Neural cell (in vitro differentiated cells): ENCODE measurements at regions not wholly inside any gene's neighbourhood (a gene's known extent, or its start where the extent isn't known, plus 50 kb on each side); places are given as distances from the start of the nearest gene placed in this dataset.

Experiments used
- H2AFZ ChIP-seq: fragments of 200-600, 300-800 bp; sonication (generic), shearing (Covaris generic); 2 replicates; pipeline ENCODE4 v1.6.0; 2014; ENCODE audit warnings: low read depth, mild to moderate bottlenecking, antibody characterized with exemption, low read length, moderate library complexity
- H3F3A ChIP-seq: fragments of 200-600 bp; shearing (Covaris generic); 2 replicates; pipeline ENCODE4 v1.6.1; 2016; ENCODE audit warnings: mild to moderate bottlenecking, moderate library complexity, mixed read lengths, antibody characterized with exemption, low read length; ENCODE audit not compliant: insufficient read depth, poor library complexity, severe bottlenecking
- H3K27ac ChIP-seq: fragments of 200-600, 300-800 bp; sonication (generic), shearing (Covaris generic); 2 replicates; pipeline ENCODE4 v1.5.1; 2014; ENCODE audit warnings: mild to moderate bottlenecking, low read length, moderate library complexity
- H3K27me3 ChIP-seq: fragments of 300-800, 200-600 bp; sonication (generic), shearing (Covaris generic); 2 replicates; pipeline ENCODE4 v1.6.0; 2014; ENCODE audit warnings: mild to moderate bottlenecking, low read depth, low read length, moderate library complexity; ENCODE audit not compliant: insufficient read depth
- H3K36me3 ChIP-seq: fragments of 300-800, 200-600 bp; sonication (generic), shearing (Covaris generic); 2 replicates; pipeline ENCODE4 v1.5.1; 2014; ENCODE audit warnings: mild to moderate bottlenecking, antibody characterized with exemption, low read length, moderate library complexity; ENCODE audit not compliant: insufficient read depth
- H3K4me2 ChIP-seq: fragments of 300-800, 200-600 bp; sonication (generic), shearing (Covaris generic); 2 replicates; pipeline ENCODE4 v1.6.0; 2014; ENCODE audit warnings: mild to moderate bottlenecking, low read length
- H3K4me3 ChIP-seq: fragments of 300-800, 200-600 bp; sonication (generic), shearing (Covaris generic); 2 replicates; pipeline ENCODE4 v1.5.1; 2014; ENCODE audit warnings: mild to moderate bottlenecking, low read length, moderate library complexity
- H3K79me2 ChIP-seq: fragments of 200-600 bp; shearing (Covaris generic); replicated peaks from 2 replicates; pipeline ENCODE4 v1.6.0; 2014; ENCODE audit warnings: mild to moderate bottlenecking, low read length, moderate library complexity; ENCODE audit not compliant: insufficient read depth
- H3K9ac ChIP-seq: fragments of 300-800, 200-600 bp; sonication (generic), shearing (Covaris generic); 2 replicates; pipeline ENCODE4 v1.6.1; 2016; ENCODE audit warnings: mild to moderate bottlenecking, low read length, mixed read lengths
- H3K9me2 ChIP-seq: fragments of 200-600 bp; shearing (Covaris generic); 2 replicates; pipeline ENCODE4 v1.6.1; 2016; ENCODE audit warnings: mild to moderate bottlenecking, low read length, mixed read lengths; ENCODE audit not compliant: insufficient read depth
- H3K9me3 ChIP-seq: fragments of 200-600, 300-800 bp; sonication (generic), shearing (Covaris generic); 2 replicates; pipeline ENCODE4 v1.6.1; 2016; ENCODE audit warnings: mild to moderate bottlenecking, mixed run types, low read length, moderate library complexity, mixed read lengths
- H4K20me1 ChIP-seq: fragments of 200-600 bp; shearing (Covaris generic); 2 replicates; pipeline ENCODE4 v1.6.1; 2016; ENCODE audit warnings: mild to moderate bottlenecking, mixed run types; ENCODE audit not compliant: insufficient read depth
- EP300 ChIP-seq: fragments of 450-650 bp; conservative IDR thresholded peaks from 2 replicates; pipeline ENCODE4 v1.6.1; 2014; ENCODE audit warnings: antibody characterized with exemption, mild to moderate bottlenecking, moderate library complexity; ENCODE audit not compliant: poor library complexity, severe bottlenecking
- EZH2 ChIP-seq: fragments of 200-600, 300-800 bp; shearing (Covaris generic), sonication (generic); IDR thresholded peaks from 2 replicates; pipeline ENCODE4 v1.6.1; 2014; ENCODE audit warnings: antibody characterized with exemption, low read length, borderline replicate concordance, mild to moderate bottlenecking; ENCODE audit not compliant: insufficient read depth, poor library complexity, severe bottlenecking
- MXI1 ChIP-seq: fragments of 450-650 bp; conservative IDR thresholded peaks from 2 replicates; pipeline ENCODE4 v1.6.1; 2014; ENCODE audit warnings: antibody characterized with exemption, mild to moderate bottlenecking; ENCODE audit not compliant: poor library complexity, severe bottlenecking
- POLR2AphosphoS5 ChIP-seq: IDR thresholded peaks from 2 replicates; pipeline ENCODE4 v1.6.1; 2012
- RAD21 ChIP-seq: fragments of 450-650 bp; conservative IDR thresholded peaks from 2 replicates; pipeline ENCODE4 v1.6.1; 2014; ENCODE audit warnings: antibody characterized with exemption, mild to moderate bottlenecking, moderate library complexity
- REST ChIP-seq: IDR thresholded peaks from 2 replicates; pipeline ENCODE4 v1.6.1; 2012; ENCODE audit warnings: borderline replicate concordance
- SMC3 ChIP-seq: fragments of 450-650 bp; conservative IDR thresholded peaks from 2 replicates; pipeline ENCODE4 v1.6.1; 2014; ENCODE audit warnings: antibody characterized with exemption, mild to moderate bottlenecking, moderate library complexity; ENCODE audit not compliant: poor library complexity
- TAF1 ChIP-seq: IDR thresholded peaks from 2 replicates; pipeline ENCODE4 v1.6.1; 2012; ENCODE audit warnings: low read depth
- TF ChIP-seq, protein P1 (sequence below): fragments of 450-650 bp; IDR thresholded peaks from 2 replicates; pipeline ENCODE4 v1.5.1; 2014; ENCODE audit warnings: antibody characterized with exemption, mild to moderate bottlenecking, moderate library complexity; ENCODE audit not compliant: poor library complexity, severe bottlenecking

GRCh38 chr2:103232865-103233264 is 471.0 kb downstream of the TMEM182 start:
- TF ChIP-seq SMC3, result no peak
- no peak for TF ChIP-seq MXI1
- no peak for TF ChIP-seq RAD21
- no peak for TF ChIP-seq EP300
- no peak for TF ChIP-seq EZH2
- no peak for TF ChIP-seq POLR2AphosphoS5
- TF ChIP-seq, protein P1, sequence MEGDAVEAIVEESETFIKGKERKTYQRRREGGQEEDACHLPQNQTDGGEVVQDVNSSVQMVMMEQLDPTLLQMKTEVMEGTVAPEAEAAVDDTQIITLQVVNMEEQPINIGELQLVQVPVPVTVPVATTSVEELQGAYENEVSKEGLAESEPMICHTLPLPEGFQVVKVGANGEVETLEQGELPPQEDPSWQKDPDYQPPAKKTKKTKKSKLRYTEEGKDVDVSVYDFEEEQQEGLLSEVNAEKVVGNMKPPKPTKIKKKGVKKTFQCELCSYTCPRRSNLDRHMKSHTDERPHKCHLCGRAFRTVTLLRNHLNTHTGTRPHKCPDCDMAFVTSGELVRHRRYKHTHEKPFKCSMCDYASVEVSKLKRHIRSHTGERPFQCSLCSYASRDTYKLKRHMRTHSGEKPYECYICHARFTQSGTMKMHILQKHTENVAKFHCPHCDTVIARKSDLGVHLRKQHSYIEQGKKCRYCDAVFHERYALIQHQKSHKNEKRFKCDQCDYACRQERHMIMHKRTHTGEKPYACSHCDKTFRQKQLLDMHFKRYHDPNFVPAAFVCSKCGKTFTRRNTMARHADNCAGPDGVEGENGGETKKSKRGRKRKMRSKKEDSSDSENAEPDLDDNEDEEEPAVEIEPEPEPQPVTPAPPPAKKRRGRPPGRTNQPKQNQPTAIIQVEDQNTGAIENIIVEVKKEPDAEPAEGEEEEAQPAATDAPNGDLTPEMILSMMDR, result no peak
- no peak for TF ChIP-seq TAF1
- TF ChIP-seq REST, result no peak
- Histone ChIP-seq H3K27me3 (peaks cover 7% of the 10 kb centered on the region), H4K20me1 (no peaks in the 10 kb centered on the region), H3K27ac (no peak overlapping the region), H3K79me2 (no peaks in the 10 kb centered on the region), H3K36me3 (no peaks in the 10 kb centered on the region), H2AFZ (no peak overlapping the region), H3K9me3 (no peaks in the 10 kb centered on the region), H3F3A (no peaks in the 10 kb centered on the region), H3K9ac (no peak overlapping the region), H3K9me2 (no peaks in the 10 kb centered on the region), H3K4me2 (no peak overlapping the region), H3K4me3 (no peak overlapping the region)

GRCh38 chr2:103233691-103234090 is 471.9 kb downstream of the TMEM182 start:
- no peaks in the 10 kb centered on the region for H3K9me3 ChIP-seq
- no peaks in the 10 kb centered on the region for H3F3A ChIP-seq
- no peaks in the 10 kb centered on the region for H4K20me1 ChIP-seq
- TF ChIP-seq POLR2AphosphoS5 (no peak), MXI1 (no peak), EZH2 (no peak), REST (no peak), RAD21 (no peak), TAF1 (no peak), EP300 (no peak), SMC3 (no peak)
- TF ChIP-seq, protein P1, result no peak
- H2AFZ ChIP-seq, result no peak overlapping the region
- H3K27me3 ChIP-seq, result peaks cover 7% of the 10 kb centered on the region
- H3K36me3 ChIP-seq, result no peaks in the 10 kb centered on the region
- H3K9ac ChIP-seq, result no peak overlapping the region
- no peak overlapping the region for H3K4me2 ChIP-seq
- H3K27ac ChIP-seq, result no peak overlapping the region
- no peak overlapping the region for H3K4me3 ChIP-seq
- no peaks in the 10 kb centered on the region for H3K9me2 ChIP-seq
- H3K79me2 ChIP-seq, result no peaks in the 10 kb centered on the region
